Neural crest cell (in vitro differentiated cells): ENCODE measurements at regions not wholly inside any gene's neighbourhood (a gene's known extent, or its start where the extent isn't known, plus 50 kb on each side); places are given as distances from the start of the nearest gene placed in this dataset.

Experiments used
- DNase-seq: peaks from one replicate; pipeline ENCODE4 v3.0.0; 2021; ENCODE audit warnings: low read depth, mixed read lengths, low spot score
- H3K27ac Mint-ChIP-seq: one replicate; pipeline ENCODE4 v1.8.0; 2021; ENCODE audit warnings: mild to moderate bottlenecking, mixed read lengths; ENCODE audit not compliant: unreplicated experiment
- H3K27me3 Mint-ChIP-seq: 2 replicates; pipeline ENCODE4 v1.8.0; 2021; ENCODE audit warnings: low read depth, mild to moderate bottlenecking, mixed read lengths
- H3K36me3 Mint-ChIP-seq: 2 replicates; pipeline ENCODE4 v1.8.0; 2021; ENCODE audit warnings: low read depth, mild to moderate bottlenecking, mixed read lengths
- H3K4me1 Mint-ChIP-seq: 2 replicates; pipeline ENCODE4 v1.8.0; 2021; ENCODE audit warnings: mixed read lengths
- H3K4me3 Mint-ChIP-seq: one replicate; pipeline ENCODE4 v1.8.0; 2021; ENCODE audit warnings: mild to moderate bottlenecking, mixed read lengths
- H3K9me3 Mint-ChIP-seq: 2 replicates; pipeline ENCODE4 v1.8.0; 2021; ENCODE audit warnings: mixed read lengths
- TF ChIP-seq, protein P1 (sequence below): fragments of 200-600 bp; sonication (generic); conservative IDR thresholded peaks from 2 replicates; pipeline ENCODE4 v1.5.0; 2021; ENCODE audit warnings: antibody characterized with exemption, mild to moderate bottlenecking

DNA sequence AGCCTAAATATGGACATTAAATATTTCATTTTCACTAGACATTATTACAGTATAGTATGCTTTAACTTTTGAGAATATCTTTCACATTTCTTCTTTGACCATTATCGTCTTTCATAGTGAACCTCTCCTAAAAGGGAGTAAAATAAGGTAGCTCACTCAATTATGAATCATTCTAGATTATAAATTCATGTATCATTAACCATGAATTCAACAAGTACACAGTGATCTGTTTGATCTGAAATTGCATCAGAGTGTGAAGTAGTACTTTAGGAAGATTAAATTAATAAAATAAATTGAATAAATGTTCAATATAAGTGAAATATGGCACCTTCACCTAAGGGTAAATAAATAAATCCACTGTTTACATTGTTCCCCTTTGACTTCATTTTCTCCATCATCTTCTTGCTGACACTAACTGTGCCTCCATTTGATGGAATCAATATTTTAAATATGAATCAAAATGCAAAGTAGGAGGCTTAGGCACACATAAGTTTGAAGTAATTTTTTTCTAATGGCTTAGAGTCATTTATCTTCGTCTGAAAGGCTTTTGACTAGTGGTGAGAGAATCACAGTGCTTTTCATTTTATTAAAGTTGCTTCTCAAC, 174.1 kb upstream of the MDFIC2 start:
- H3K4me1 Mint-ChIP-seq: no peaks in the 10 kb centered on the region
- H3K4me3 Mint-ChIP-seq: no peak overlapping the region
- TF ChIP-seq, protein P1, sequence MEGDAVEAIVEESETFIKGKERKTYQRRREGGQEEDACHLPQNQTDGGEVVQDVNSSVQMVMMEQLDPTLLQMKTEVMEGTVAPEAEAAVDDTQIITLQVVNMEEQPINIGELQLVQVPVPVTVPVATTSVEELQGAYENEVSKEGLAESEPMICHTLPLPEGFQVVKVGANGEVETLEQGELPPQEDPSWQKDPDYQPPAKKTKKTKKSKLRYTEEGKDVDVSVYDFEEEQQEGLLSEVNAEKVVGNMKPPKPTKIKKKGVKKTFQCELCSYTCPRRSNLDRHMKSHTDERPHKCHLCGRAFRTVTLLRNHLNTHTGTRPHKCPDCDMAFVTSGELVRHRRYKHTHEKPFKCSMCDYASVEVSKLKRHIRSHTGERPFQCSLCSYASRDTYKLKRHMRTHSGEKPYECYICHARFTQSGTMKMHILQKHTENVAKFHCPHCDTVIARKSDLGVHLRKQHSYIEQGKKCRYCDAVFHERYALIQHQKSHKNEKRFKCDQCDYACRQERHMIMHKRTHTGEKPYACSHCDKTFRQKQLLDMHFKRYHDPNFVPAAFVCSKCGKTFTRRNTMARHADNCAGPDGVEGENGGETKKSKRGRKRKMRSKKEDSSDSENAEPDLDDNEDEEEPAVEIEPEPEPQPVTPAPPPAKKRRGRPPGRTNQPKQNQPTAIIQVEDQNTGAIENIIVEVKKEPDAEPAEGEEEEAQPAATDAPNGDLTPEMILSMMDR: no peak

DNA sequence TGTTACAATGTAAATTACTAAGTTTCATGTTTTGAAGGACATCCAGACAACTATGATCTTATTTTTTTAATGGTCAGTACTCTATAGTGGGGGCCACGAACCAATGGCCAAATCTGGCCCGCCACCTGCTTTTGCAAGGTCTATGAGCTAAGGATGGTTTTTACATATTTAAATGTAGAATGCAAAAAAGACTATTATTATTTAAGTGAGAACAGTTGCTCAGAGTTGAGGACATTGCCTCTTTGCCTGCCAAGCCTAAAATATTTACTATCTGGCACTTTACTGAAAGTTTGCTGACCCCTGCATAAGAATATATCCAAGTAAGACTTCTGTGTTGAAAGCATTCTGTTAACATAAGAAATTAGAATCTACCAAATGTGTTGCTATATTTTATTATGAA, 163.7 kb upstream of the MDFIC2 start:
- Mint-ChIP-seq H3K9me3 (peaks cover 5% of the 10 kb centered on the region), H3K4me1 (no peaks in the 10 kb centered on the region), H3K27me3 (no peaks in the 10 kb centered on the region), H3K4me3 (no peak overlapping the region), H3K36me3 (no peaks in the 10 kb centered on the region), H3K27ac (no peak overlapping the region)
- no peak for DNase-seq
- TF ChIP-seq, protein P1: no peak

More for the DNA sequence above, 174.1 kb upstream of the MDFIC2 start:
- H3K36me3 Mint-ChIP-seq: no peaks in the 10 kb centered on the region
- peaks cover 13% of the 10 kb centered on the region for H3K27me3 Mint-ChIP-seq
- no peaks in the 10 kb centered on the region for H3K9me3 Mint-ChIP-seq
- no peak overlapping the region for H3K27ac Mint-ChIP-seq
- no peak for DNase-seq

DNA sequence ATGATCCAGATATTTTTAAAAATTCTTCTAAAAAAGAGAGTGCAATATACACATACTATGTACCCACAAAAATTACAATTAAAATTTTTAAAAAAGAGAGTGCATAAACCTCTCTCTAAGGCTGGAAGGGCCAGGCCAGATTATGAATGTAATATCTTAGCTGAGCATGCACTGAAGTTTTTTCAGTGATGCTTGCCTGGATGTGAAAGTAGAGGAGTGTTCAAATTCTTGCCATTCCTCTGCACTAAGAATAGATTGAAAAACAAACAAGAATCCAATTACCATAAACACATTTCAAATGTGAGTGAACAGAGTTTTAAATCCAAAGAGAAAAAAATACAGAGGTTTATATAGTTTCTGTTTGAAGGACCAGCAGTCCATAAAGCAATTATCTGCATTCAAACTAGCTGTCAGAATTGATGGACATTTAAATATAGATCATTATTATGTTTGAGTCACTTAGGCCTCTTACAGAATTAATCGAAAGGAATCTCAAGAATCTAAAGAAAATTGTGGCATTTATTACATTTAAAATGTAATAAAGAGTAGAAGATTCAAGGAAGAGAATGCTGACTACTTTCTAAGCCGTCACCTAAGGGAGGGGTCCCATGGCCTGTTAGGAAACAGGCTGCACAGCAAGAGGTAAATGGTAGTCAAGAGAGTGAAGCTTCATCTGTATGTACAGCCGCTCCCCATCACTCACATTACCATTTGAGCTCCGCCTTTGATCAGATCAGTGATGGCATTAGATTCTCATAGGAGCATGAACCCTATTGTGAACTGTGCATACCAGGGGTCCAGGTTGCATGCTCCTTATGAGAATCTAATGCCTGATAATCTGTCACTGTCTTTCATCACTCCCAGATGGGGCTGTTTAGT, 159.3 kb upstream of the MDFIC2 start:
- TF ChIP-seq, protein P1: no peak
- H3K27ac Mint-ChIP-seq: no peak overlapping the region
- H3K9me3 Mint-ChIP-seq: peaks cover 2% of the 10 kb centered on the region
- H3K36me3 Mint-ChIP-seq: no peaks in the 10 kb centered on the region
- no peak for DNase-seq
- no peak overlapping the region for H3K4me3 Mint-ChIP-seq
- no peaks in the 10 kb centered on the region for H3K4me1 Mint-ChIP-seq
- no peaks in the 10 kb centered on the region for H3K27me3 Mint-ChIP-seq

DNA sequence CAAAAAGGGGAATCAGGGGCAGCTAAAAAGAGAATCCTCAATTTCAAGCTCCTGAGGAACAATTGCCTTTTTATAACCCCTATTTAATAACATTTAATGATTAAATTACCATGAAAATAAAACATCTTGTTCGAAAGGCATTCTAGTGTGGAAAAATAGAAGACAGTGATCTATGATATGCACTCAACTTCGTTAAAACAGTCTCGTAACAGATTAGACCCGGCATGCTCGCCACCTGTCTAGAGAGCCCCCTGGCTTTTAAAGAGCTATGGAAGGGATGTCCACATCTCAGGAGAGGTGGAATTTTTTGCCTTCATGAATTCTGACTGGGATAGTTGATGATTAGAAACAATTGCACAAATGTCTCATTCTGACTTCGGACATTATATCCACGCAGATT, 153.7 kb upstream of the MDFIC2 start:
- no peaks in the 10 kb centered on the region for H3K27me3 Mint-ChIP-seq
- H3K9me3 Mint-ChIP-seq: no peaks in the 10 kb centered on the region
- TF ChIP-seq, protein P1: no peak
- no peaks in the 10 kb centered on the region for H3K4me1 Mint-ChIP-seq
- no peaks in the 10 kb centered on the region for H3K36me3 Mint-ChIP-seq
- no peak for DNase-seq
- H3K27ac Mint-ChIP-seq: no peak overlapping the region
- H3K4me3 Mint-ChIP-seq: no peak overlapping the region

DNA sequence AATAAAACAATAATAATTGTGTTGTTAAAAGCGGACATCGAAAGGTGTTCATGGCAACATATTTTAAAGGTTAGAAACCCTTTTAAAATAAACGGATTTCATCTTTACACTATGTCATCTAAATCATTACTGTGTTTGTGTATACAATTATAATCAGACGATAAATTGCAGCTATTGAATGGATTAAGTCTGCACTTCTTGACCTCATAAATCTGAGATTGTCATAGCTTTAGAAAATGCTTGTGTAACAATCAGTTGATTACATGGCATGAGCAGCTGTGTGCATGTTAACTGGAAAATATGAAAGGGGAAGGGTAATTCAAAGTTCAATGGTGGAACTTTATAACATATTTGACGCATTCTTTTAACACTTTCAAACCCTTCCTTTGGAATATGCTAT, 152.4 kb upstream of the MDFIC2 start:
- DNase-seq: no peak
- H3K27me3 Mint-ChIP-seq: peaks cover 3% of the 10 kb centered on the region
- H3K9me3 Mint-ChIP-seq: no peaks in the 10 kb centered on the region
- H3K36me3 Mint-ChIP-seq: no peaks in the 10 kb centered on the region
- H3K4me3 Mint-ChIP-seq: no peak overlapping the region
- no peak overlapping the region for H3K27ac Mint-ChIP-seq
- H3K4me1 Mint-ChIP-seq: no peaks in the 10 kb centered on the region
- TF ChIP-seq, protein P1: no peak
